Activated CD4-positive, alpha-beta T cell treated with anti-CD3 and anti-CD28 coated beads for 1 hour (primary cell): ENCODE measurements at regions not wholly inside any gene's neighbourhood (a gene's known extent, or its start where the extent isn't known, plus 50 kb on each side); places are given as distances from the start of the nearest gene placed in this dataset.

Experiments
- DNase-seq: peaks from one replicate; pipeline ENCODE4 v3.0.0-alpha.2; 2020

- no peak for DNase-seq
Measured at GRCh38 chr6:141265756-141266623, 866.7 kb upstream of the GJE1 start.

DNA sequence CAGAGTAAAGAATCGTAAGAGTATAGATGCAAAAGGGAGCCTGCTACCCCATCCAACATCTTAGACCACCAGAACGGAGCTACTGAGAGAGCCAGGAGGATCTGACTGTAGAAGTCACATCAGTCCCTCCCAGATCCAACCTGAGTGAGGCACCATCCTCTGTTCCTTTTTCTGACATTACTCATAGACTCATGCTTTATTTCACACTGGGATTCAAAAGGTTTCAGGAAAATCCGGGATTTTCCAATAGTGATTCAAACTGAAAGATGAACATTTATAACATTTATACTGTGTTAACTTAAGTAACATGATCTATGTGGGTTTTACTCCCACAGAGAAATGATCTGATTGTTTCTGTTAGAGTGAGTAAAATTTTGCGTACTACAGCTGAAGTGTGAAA is 868.6 kb upstream of the GJE1 start:
- DNase-seq: no peak

- DNase-seq: no peak
Measured at GRCh38 chr6:141261672-141262060, 871.1 kb upstream of the GJE1 start.

- DNase-seq: no peak
Measured at GRCh38 chr6:141261016-141261671, 871.6 kb upstream of the GJE1 start.

DNA sequence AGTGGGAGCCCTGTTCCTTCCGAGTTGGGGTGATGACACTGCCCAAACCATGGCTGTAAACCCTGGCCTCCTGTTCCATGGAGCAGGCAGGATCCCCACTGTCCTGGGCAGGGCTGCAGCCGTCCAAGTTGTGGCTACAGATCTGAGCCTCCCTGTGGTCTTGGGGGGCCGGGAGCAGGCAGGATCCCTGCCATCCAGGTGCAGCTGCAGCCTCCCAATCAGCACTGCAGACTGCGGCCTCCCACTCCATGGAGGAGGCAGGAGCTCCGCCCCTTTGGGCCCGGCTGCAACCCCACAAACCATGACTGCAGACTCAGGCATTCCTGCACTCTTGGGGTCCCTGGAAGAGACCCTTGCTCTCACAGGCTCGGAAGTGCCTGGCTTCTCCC is 872.1 kb upstream of the GJE1 start:
- DNase-seq: no peak

- no peak for DNase-seq
Measured at GRCh38 chr6:141259807-141260206, 872.9 kb upstream of the GJE1 start.

DNA sequence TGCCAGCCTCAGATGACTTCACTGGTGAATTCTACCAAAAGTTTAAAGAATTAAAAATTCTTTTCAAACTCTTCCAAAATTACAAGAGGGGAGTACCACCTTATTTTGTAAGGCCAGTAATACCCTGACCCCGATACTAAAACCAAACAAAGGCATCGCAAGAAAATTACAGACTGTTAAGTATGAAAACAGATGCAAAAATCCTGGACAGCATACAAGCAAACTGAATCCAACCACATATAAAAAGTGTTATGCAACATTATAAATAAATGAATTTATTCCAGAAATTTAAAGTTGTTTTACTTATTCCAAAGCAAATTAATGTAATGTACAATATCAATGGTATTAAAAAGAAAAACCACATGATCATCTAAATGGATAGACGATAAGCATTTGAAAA is 873.6 kb upstream of the GJE1 start:
- DNase-seq: no peak

DNA sequence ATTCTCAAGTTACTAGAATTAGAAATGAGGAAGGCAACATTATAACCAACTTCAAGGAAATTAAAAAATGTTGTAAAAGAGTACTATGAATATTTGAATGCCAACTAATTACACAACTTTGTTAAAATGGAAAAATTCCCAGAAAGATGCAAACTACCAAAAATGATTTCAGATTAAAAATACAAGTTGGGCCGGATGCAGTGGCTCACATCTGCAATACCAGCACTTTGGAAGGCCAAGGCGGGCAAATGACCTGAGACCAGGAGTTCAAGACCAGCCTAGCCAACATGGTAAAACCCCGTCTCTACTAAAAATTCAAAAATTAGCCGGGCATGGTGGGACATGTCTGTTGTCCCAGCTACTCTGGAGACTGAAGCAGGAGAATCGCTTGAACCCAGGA is 874.2 kb upstream of the GJE1 start:
- no peak for DNase-seq

GRCh38 chr6:141254336-141254735 is 878.4 kb upstream of the GJE1 start:
- no peak for DNase-seq

DNA sequence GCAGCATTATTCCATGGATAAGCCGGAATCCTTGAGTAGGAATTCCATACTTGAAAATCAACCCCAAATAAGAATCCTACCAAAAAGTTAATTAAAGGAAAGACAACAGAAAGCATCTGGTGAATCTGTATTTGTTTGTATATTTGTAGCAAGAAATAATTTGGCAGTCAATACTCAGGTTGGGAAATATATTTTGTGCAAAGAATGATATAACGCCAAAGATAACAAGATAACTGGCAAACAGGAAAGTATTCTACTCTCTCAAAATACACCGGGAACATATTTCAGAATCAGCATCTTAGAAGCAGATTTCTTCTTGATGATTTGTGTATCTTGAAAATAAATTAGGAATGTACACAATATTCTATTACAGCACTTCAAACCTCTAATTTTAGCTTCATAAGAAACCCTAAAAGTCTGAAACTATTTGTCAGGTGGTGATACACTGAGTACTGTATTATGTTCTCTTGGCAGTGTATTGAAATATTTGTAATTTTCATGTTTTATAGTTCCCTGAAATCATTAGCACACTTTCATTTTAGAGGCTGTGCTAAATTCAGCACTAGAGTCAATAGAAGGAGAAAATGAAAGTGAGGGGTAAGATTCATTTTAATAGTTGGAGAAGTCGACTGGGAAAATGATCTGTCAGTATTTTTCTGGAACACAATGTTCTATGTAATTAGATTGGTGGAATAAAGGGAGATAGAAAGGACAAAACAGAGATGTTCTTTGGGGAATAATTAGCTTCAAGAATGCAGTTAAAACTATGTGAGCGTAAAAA is 879.7 kb upstream of the GJE1 start:
- DNase-seq: no peak

GRCh38 chr6:141251286-141251685 is 881.4 kb upstream of the GJE1 start:
- no peak for DNase-seq

GRCh38 chr6:141248021-141248799 is 884.5 kb upstream of the GJE1 start:
- DNase-seq: no peak

- DNase-seq: no peak
Measured at GRCh38 chr6:141244366-141244765, 888.4 kb upstream of the GJE1 start.

- no peak for DNase-seq
Measured at GRCh38 chr6:141242957-141243356, 889.8 kb upstream of the GJE1 start.

DNA sequence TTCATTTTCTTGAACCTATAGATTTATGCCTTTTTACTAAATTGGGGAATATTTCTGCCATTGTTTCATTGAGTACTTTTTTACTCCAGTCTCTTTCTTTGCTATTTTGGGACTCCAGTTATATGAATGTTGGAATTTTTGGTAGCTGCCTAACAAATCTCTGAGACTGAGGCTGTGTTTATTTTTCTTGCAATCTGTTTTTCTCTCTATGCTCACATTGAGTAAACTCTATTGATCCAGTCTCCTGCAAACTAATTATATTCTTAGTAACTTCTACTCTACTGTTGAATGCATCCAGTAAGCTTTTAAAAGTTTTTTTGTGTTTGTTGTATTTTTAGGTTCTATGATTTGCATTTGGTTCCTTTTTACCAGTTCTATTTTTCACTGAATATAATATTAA is 903.4 kb upstream of the GJE1 start:
- no peak for DNase-seq

DNA sequence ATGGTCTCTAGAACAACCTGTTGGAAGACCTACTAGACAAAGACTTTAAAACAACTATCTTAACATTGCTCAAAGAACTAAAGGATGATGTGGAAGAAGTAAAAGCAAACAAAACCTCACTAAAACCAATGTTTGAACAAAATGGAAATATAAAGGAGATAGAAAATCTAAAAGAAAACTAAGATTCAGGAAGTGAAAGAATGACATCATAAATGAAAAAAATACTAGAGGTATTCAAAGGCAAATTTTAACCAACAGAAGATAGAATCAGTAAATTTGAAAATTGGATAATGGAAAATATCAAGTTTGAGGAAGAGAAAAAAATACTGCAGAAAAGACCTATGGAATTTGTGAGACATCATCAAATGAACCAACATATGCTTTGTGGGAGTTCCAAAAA is 914.1 kb upstream of the GJE1 start:
- DNase-seq: no peak

DNA sequence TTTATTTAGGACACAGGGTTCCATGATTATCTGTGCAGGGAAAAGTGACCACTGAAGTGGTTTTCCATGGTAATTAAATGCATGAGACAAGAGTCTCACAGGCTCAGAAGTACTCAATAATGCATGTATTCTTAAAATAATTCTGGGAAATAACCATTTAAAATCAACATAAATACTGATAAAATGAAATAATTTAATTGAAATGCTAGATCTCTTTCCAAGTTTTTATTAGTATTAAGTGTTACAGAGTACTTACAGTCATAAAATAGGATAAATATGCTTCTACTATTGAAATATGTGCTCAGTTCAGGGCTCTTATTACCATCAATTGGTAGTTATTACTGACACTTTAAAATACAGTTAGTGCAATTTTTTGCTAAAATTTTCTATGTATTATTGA is 916.0 kb upstream of the GJE1 start:
- no peak for DNase-seq

DNA sequence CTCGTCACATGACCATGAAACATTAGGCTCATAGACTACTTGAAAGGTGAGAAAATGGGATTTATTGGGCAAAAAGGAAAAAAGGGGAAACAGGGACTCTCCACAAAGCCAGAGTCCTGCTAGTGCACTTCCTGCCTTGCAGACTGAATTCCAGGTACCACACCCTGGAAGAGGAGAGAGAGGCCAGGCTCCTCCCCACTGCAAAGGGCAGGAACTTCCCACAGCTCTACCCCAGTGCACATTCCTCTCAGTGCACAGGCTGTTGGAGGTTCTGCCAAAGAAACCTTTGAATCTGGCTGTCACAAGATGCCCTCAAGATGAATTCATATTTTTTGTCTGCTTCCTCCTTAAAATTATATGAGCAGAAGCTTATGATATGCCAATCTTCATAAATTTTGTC is 920.4 kb upstream of the GJE1 start:
- no peak for DNase-seq

GRCh38 chr6:141211845-141212244 is 920.9 kb upstream of the GJE1 start:
- DNase-seq: no peak

GRCh38 chr6:141210901-141211300 is 921.8 kb upstream of the GJE1 start:
- DNase-seq: no peak

- no peak for DNase-seq
Measured at GRCh38 chr6:141209890-141210289, 922.8 kb upstream of the GJE1 start.

DNA sequence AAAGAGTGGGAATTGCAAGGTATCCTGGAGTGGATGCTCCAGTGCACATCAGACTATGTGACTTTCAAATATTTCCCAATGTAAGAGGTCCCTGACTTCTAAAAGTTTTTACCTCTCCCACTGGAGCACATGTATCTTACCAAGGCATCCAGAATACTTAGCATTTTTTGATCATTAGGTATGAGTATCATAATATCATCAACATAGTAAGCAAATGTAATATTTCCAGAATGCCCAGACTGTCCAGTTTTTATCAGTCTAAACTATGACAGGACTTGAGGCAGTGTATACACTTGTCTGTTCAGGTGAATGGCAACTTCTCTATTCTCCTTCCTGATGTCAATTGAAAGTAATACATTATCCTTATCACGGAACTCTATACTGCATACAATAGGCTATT is 924.6 kb upstream of the GJE1 start:
- no peak for DNase-seq
